GM12878 (cell line): ENCODE measurements at regions not wholly inside any gene's neighbourhood (a gene's known extent, or its start where the extent isn't known, plus 50 kb on each side); places are given as distances from the start of the nearest gene placed in this dataset.

Experiments used
- ATAC-seq: fragments of 200-7000 bp; cut with Tn5 transposase; 3 replicates; pipeline ENCODE4 v1.9.1; 2020; ENCODE audit warnings: mild to moderate bottlenecking, moderate library complexity
- BruUV-seq: library from RNA; stranded (reverse); fragments of 400-500 nt; replicated peaks from 2 replicates; lab custom pipeline; 2021; lab: Mats Ljungman, UMichigan
- CTCF ChIA-PET: fragments of 300-600 bp; sonication (Branson Sonifier 250); formaldehyde crosslinking; extraction: SDS; loops from one replicate; lab custom pipeline; 2021; ENCODE audit warnings: inconsistent platforms; lab: Yijun Ruan, JAX
- POLR2A ChIA-PET: fragments of 350-600 bp; formaldehyde crosslinking; extraction: SDS; loops from one replicate; lab custom pipeline; 2021; ENCODE audit warnings: inconsistent platforms; lab: Charles Lee
- RAD21 ChIA-PET: fragments of 300-600 bp; sonication (Branson Sonifier 250); formaldehyde crosslinking; loops from one replicate; lab custom pipeline; 2023; ENCODE audit warnings: antibody characterized with exemption; ENCODE audit not compliant: unreplicated experiment; lab: Charles Lee
- SMC1A ChIA-PET: fragments of 300-600 bp; sonication (Branson Sonifier 250); formaldehyde crosslinking; loops from one replicate; lab custom pipeline; 2023; ENCODE audit not compliant: unreplicated experiment, uncharacterized antibody; lab: Charles Lee
- DNase-seq: peaks from one replicate; pipeline ENCODE4 v3.0.0-alpha.2; 2011; ENCODE audit warnings: low read depth, low spot score
- FAIRE-seq: peaks from 3 replicates; lab custom pipeline; 2011; peaks lifted over from hg19 to GRCh38; lab: Jason Lieb, UNC
- H2AFZ ChIP-seq: 2 replicates; pipeline ENCODE4 v1.6.0; 2011; ENCODE audit warnings: low read depth, low read length, control low read depth; ENCODE audit not compliant: control insufficient read depth
- H3K27ac ChIP-seq: 2 replicates; pipeline ENCODE4 v1.5.1; 2011; ENCODE audit warnings: control low read depth; ENCODE audit not compliant: control insufficient read depth, insufficient read depth
- H3K27me3 ChIP-seq, 2 experiments: replicated peaks in 1 of 2; 2 replicates each; pipeline versions ENCODE4 v1.6.0 to v1.6.1; 2011; ENCODE audit warnings: low read length in 1 of 2; ENCODE audit not compliant: control insufficient read depth in 2 of 2, insufficient read depth in 2 of 2
- H3K36me3 ChIP-seq, 2 experiments: 2 replicates each; pipeline ENCODE4 v1.5.1; 2011; ENCODE audit warnings: low read length in 1 of 2; ENCODE audit not compliant: control insufficient read depth in 2 of 2, insufficient read depth in 2 of 2
- H3K4me1 ChIP-seq: 2 replicates; pipeline ENCODE4 v1.6.1; 2011; ENCODE audit warnings: mild to moderate bottlenecking, low read length, moderate library complexity, mixed read lengths; ENCODE audit not compliant: control insufficient read depth, insufficient read depth
- H3K4me2 ChIP-seq: 2 replicates; pipeline ENCODE4 v1.6.0; 2011; ENCODE audit warnings: control low read depth; ENCODE audit not compliant: control insufficient read depth, insufficient read depth
- H3K4me3 ChIP-seq: fragments of 200-600 bp; sonication (generic); 2 replicates; pipeline ENCODE4 v1.5.1; 2016
- H3K79me2 ChIP-seq: 2 replicates; pipeline ENCODE4 v1.6.0; 2011; ENCODE audit warnings: low read length; ENCODE audit not compliant: control insufficient read depth, insufficient read depth
- H3K9ac ChIP-seq: 2 replicates; pipeline ENCODE4 v1.8.0; 2011; ENCODE audit warnings: low read length, control low read depth, mixed read lengths; ENCODE audit not compliant: control insufficient read depth, insufficient read depth
- H3K9me3 ChIP-seq: replicated peaks from 3 replicates; pipeline ENCODE4 v1.5.1; 2011; ENCODE audit warnings: mild to moderate bottlenecking, low read length; ENCODE audit not compliant: control insufficient read depth, insufficient read depth
- H4K20me1 ChIP-seq: 2 replicates; pipeline ENCODE4 v1.6.0; 2011; ENCODE audit not compliant: control insufficient read depth, insufficient read depth
- ATF2 ChIP-seq: IDR thresholded peaks from 2 replicates; pipeline ENCODE4 v1.6.1; 2012; ENCODE audit warnings: low read length, inconsistent platforms
- BHLHE40 ChIP-seq, 2 experiments: fragments of 450-650 bp in 1 of 2; IDR thresholded peaks; 2 replicates each; pipeline ENCODE4 v1.6.1; 2011 to 2017; ENCODE audit warnings: low read depth in 2 of 2, borderline replicate concordance in 1 of 2, improper control_type of control experiment in 1 of 2, low read length in 1 of 2, mild to moderate bottlenecking in 1 of 2
- FOXK2 ChIP-seq: fragments of 450-650 bp; IDR thresholded peaks from 2 replicates; pipeline ENCODE4 v1.6.1; 2017; ENCODE audit warnings: mild to moderate bottlenecking, moderate library complexity
- KAT2A ChIP-seq: conservative IDR thresholded peaks from 2 replicates; pipeline ENCODE4 v1.6.1; 2011; ENCODE audit warnings: low read depth, low read length; ENCODE audit not compliant: control insufficient read depth
- KDM1A ChIP-seq: fragments of 200-600 bp; sonication (generic); IDR thresholded peaks from 2 replicates; pipeline ENCODE4 v1.6.1; 2016; ENCODE audit warnings: borderline replicate concordance
- NFYB ChIP-seq: IDR thresholded peaks from 2 replicates; pipeline ENCODE4 v1.6.1; 2011; ENCODE audit warnings: low read depth, mild to moderate bottlenecking, low read length, improper control_type of control experiment, moderate library complexity; ENCODE audit not compliant: insufficient read depth
- POLR2AphosphoS2 ChIP-seq: IDR thresholded peaks from 2 replicates; pipeline ENCODE4 v1.6.1; 2011; ENCODE audit warnings: low read depth, mild to moderate bottlenecking, low read length, improper control_type of control experiment, moderate library complexity
- POLR2AphosphoS5 ChIP-seq: IDR thresholded peaks from 2 replicates; pipeline ENCODE4 v1.6.1; 2011; ENCODE audit warnings: mild to moderate bottlenecking, low read length, inconsistent platforms
- POU2F2 ChIP-seq: IDR thresholded peaks from 3 replicates; pipeline ENCODE4 v1.6.1; 2011; ENCODE audit warnings: low read depth, mild to moderate bottlenecking, low read length, borderline replicate concordance
- RELB ChIP-seq: fragments of 450-650 bp; IDR thresholded peaks from 2 replicates; pipeline ENCODE4 v1.6.1; 2017; ENCODE audit warnings: low read depth, mild to moderate bottlenecking, moderate library complexity
- SPI1 ChIP-seq: IDR thresholded peaks from 2 replicates; pipeline ENCODE4 v1.6.1; 2011; ENCODE audit warnings: low read depth, mild to moderate bottlenecking, low read length, moderate library complexity, borderline replicate concordance; ENCODE audit not compliant: insufficient read depth
- SREBF1 ChIP-seq: IDR thresholded peaks from 2 replicates; pipeline ENCODE4 v1.6.1; 2012; ENCODE audit warnings: mild to moderate bottlenecking, low read length
- SUZ12 ChIP-seq: fragments of 200-600 bp; sonication (generic); IDR thresholded peaks from one replicate; pipeline ENCODE4 v1.6.1; 2018; ENCODE audit warnings: antibody characterized with exemption, mild to moderate bottlenecking; ENCODE audit not compliant: unreplicated experiment
- TAF1 ChIP-seq: IDR thresholded peaks from 2 replicates; pipeline ENCODE4 v1.6.1; 2011; ENCODE audit warnings: mild to moderate bottlenecking, low read depth, low read length, borderline replicate concordance
- YY1 ChIP-seq: IDR thresholded peaks from 2 replicates; pipeline ENCODE4 v1.6.1; 2011; ENCODE audit warnings: low read depth, mild to moderate bottlenecking, low read length
- WGBS: methylation state at CpG from one replicate; pipeline ENCODE4 v1.1.6; 2016; ENCODE audit warnings: low lambda C conversion rate; ENCODE audit not compliant: insufficient replicate concordance, insufficient coverage; ENCODE audit errors: missing lambda C conversion rate; 5-methylcytosine and 5-hydroxymethylcytosine counted together
- in situ Hi-C: fragments of 300-500 bp; cut with MboI; formaldehyde crosslinking; loops from 9 replicates; pipeline ENCODE4 v1.14.3; 2018; ENCODE audit warnings: mixed read lengths
- intact Hi-C: fragments of 100-400 bp; cut with micrococcal nuclease; formaldehyde crosslinking; loops from one replicate; pipeline ENCODE4 v1.14.2; 2022; ENCODE audit not compliant: unreplicated experiment
- TF ChIP-seq, protein P1 (sequence below): IDR thresholded peaks from 2 replicates; pipeline ENCODE4 v1.6.1; 2011; ENCODE audit warnings: mild to moderate bottlenecking, low read depth, low read length, moderate library complexity; ENCODE audit not compliant: insufficient replicate concordance
- TF ChIP-seq, protein P2 (sequence below), 3 experiments: IDR thresholded peaks in 2 of 3; conservative IDR thresholded peaks in 1 of 3; 2 replicates each; pipeline ENCODE4 v1.5.1; 2011; ENCODE audit warnings: low read depth in 3 of 3, low read length in 3 of 3, mild to moderate bottlenecking in 3 of 3, control low read depth in 2 of 3, moderate library complexity in 2 of 3, inconsistent platforms in 1 of 3, mixed read lengths in 1 of 3; ENCODE audit not compliant: control insufficient read depth in 2 of 3, insufficient read depth in 1 of 3; ENCODE audit errors: extremely low read depth in 1 of 3
- TF ChIP-seq, protein P3 (sequence below): fragments of 150-350 bp; IDR thresholded peaks from 2 replicates; pipeline ENCODE4 v1.6.1; 2014; ENCODE audit warnings: mild to moderate bottlenecking, low read depth, low read length

GRCh38 chr20:30286157-30286556 is 971.3 kb upstream of the DEFB115 start:
- H4K20me1 ChIP-seq: no peaks in the 10 kb centered on the region
- 76% methylated on average over 13 of the region's 15 CpGs for whole genome bisulfite sequencing
- DNase-seq (no peak), FAIRE-seq (no peak), ATAC-seq (no peak)
- CTCF ChIA-PET: no interaction called here
- no TSS peak for BruUV-seq
- in situ Hi-C loops: no loop called here
- no peak overlapping the region for H3K27ac ChIP-seq
- POLR2A ChIA-PET: no interaction called here
- no peak overlapping the region for H3K9ac ChIP-seq
- peaks cover 3% of the 10 kb centered on the region; the same call in 1 of the 3 replicates for H3K9me3 ChIP-seq
- no peak overlapping the region for H2AFZ ChIP-seq
- H3K27me3 ChIP-seq: no peaks in the 10 kb centered on the region
- no peaks in the 10 kb centered on the region for H3K4me1 ChIP-seq
- H3K4me2 ChIP-seq: no peak overlapping the region
- no peaks in the 10 kb centered on the region for H3K79me2 ChIP-seq
- H3K36me3 ChIP-seq: no peaks in the 10 kb centered on the region
- SMC1A ChIA-PET: no interaction called here
- TF ChIP-seq, protein P1, sequence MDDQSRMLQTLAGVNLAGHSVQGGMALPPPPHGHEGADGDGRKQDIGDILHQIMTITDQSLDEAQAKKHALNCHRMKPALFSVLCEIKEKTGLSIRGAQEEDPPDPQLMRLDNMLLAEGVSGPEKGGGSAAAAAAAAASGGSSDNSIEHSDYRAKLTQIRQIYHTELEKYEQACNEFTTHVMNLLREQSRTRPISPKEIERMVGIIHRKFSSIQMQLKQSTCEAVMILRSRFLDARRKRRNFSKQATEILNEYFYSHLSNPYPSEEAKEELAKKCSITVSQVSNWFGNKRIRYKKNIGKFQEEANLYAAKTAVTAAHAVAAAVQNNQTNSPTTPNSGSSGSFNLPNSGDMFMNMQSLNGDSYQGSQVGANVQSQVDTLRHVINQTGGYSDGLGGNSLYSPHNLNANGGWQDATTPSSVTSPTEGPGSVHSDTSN: no peak
- no peak for TF ChIP-seq POLR2AphosphoS2
- no peak for TF ChIP-seq BHLHE40 (IDR thresholded peaks at IDR 0.05; ENCODE audit: borderline replicate concordance in 1 of 2, low read depth in 2 of 2, low read length in 1 of 2)
- TF ChIP-seq FOXK2: no peak
- no peak for TF ChIP-seq POLR2AphosphoS5
- no peak for TF ChIP-seq YY1
- TF ChIP-seq, protein P2, sequence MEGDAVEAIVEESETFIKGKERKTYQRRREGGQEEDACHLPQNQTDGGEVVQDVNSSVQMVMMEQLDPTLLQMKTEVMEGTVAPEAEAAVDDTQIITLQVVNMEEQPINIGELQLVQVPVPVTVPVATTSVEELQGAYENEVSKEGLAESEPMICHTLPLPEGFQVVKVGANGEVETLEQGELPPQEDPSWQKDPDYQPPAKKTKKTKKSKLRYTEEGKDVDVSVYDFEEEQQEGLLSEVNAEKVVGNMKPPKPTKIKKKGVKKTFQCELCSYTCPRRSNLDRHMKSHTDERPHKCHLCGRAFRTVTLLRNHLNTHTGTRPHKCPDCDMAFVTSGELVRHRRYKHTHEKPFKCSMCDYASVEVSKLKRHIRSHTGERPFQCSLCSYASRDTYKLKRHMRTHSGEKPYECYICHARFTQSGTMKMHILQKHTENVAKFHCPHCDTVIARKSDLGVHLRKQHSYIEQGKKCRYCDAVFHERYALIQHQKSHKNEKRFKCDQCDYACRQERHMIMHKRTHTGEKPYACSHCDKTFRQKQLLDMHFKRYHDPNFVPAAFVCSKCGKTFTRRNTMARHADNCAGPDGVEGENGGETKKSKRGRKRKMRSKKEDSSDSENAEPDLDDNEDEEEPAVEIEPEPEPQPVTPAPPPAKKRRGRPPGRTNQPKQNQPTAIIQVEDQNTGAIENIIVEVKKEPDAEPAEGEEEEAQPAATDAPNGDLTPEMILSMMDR (IDR thresholded peaks at IDR 0.05 in 2 of 3, conservative IDR thresholded peaks at IDR 0.05 in 1 of 3; ENCODE audit: control insufficient read depth in 2 of 3, extremely low read depth in 1 of 3, insufficient read depth in 1 of 3, low read depth in 3 of 3, low read length in 3 of 3): no peak
- no peak for TF ChIP-seq POU2F2
- no peak for TF ChIP-seq SUZ12
- no peak for TF ChIP-seq SREBF1
- no peak for TF ChIP-seq SPI1
- TF ChIP-seq RELB: no peak
- no peak for TF ChIP-seq KAT2A
- TF ChIP-seq KDM1A: no peak
- TF ChIP-seq, protein P3, sequence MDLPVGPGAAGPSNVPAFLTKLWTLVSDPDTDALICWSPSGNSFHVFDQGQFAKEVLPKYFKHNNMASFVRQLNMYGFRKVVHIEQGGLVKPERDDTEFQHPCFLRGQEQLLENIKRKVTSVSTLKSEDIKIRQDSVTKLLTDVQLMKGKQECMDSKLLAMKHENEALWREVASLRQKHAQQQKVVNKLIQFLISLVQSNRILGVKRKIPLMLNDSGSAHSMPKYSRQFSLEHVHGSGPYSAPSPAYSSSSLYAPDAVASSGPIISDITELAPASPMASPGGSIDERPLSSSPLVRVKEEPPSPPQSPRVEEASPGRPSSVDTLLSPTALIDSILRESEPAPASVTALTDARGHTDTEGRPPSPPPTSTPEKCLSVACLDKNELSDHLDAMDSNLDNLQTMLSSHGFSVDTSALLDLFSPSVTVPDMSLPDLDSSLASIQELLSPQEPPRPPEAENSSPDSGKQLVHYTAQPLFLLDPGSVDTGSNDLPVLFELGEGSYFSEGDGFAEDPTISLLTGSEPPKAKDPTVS: no peak
- no peak for TF ChIP-seq TAF1
- TF ChIP-seq ATF2: no peak
- no peak for TF ChIP-seq NFYB
- TF ChIP-seq, all 136 proteins: peak for 0
- intact Hi-C loops: no loop called here
- RAD21 ChIA-PET: no interaction called here
- no peak overlapping the region for H3K4me3 ChIP-seq
